GM19324 (cell line): ENCODE measurements at regions not wholly inside any gene's neighbourhood (a gene's known extent, or its start where the extent isn't known, plus 50 kb on each side); places are given as distances from the start of the nearest gene placed in this dataset.
"Not testable (repeated sequence)": the region's sequence is repeated elsewhere in the genome, so short reads cannot be mapped to it uniquely, and the experiment has no call there.

ENCODE experiments used
- ATAC-seq: cut with Tn5 transposase; IDR thresholded peaks from one replicate; pipeline ENCODE4 v1.9.1; 2021; ENCODE audit warnings: mild to moderate bottlenecking, moderate library complexity; ENCODE audit not compliant: unreplicated experiment, low FRiP score

GRCh38 chr7:65795392-65795716 is 77.5 kb upstream of the VKORC1L1 start:
- ATAC-seq: not testable (repeated sequence)

GRCh38 chr7:65796205-65796604 is 76.7 kb upstream of the VKORC1L1 start:
- ATAC-seq: no peak

GRCh38 chr7:65797086-65797485 is 75.8 kb upstream of the VKORC1L1 start:
- not testable (repeated sequence) for ATAC-seq

- ATAC-seq: not testable (repeated sequence)
Measured at GRCh38 chr7:65797566-65797965, 75.3 kb upstream of the VKORC1L1 start.

- ATAC-seq: peak; percentile 77
Measured at GRCh38 chr7:65798111-65799075, 74.5 kb upstream of the VKORC1L1 start.

GRCh38 chr7:65800191-65800590 is 72.7 kb upstream of the VKORC1L1 start:
- not testable (repeated sequence) for ATAC-seq

- no peak for ATAC-seq
Measured at GRCh38 chr7:65800890-65801341, 72.0 kb upstream of the VKORC1L1 start.

GRCh38 chr7:65804887-65805286 is 68.0 kb upstream of the VKORC1L1 start:
- ATAC-seq: no peak

- ATAC-seq: not testable (repeated sequence)
Measured at GRCh38 chr7:65807067-65807466, 65.8 kb upstream of the VKORC1L1 start.

- peak; percentile 79 for ATAC-seq
Measured at GRCh38 chr7:65809259-65809981, 63.5 kb upstream of the VKORC1L1 start.

GRCh38 chr7:65809982-65810288 is 62.9 kb upstream of the VKORC1L1 start:
- ATAC-seq: peak; percentile 34

- ATAC-seq: no peak
Measured at GRCh38 chr7:65812281-65812680, 60.6 kb upstream of the VKORC1L1 start.

GRCh38 chr7:65814556-65815167 is 58.2 kb upstream of the VKORC1L1 start:
- ATAC-seq: not testable (repeated sequence)

- no peak for ATAC-seq
Measured at GRCh38 chr7:65820287-65820950, 52.5 kb upstream of the VKORC1L1 start.
